ENCODE measurements at regions not wholly inside any gene's neighbourhood (a gene's known extent, or its start where the extent isn't known, plus 50 kb on each side); places are given as distances from the start of the nearest gene placed in this dataset.

DNA sequence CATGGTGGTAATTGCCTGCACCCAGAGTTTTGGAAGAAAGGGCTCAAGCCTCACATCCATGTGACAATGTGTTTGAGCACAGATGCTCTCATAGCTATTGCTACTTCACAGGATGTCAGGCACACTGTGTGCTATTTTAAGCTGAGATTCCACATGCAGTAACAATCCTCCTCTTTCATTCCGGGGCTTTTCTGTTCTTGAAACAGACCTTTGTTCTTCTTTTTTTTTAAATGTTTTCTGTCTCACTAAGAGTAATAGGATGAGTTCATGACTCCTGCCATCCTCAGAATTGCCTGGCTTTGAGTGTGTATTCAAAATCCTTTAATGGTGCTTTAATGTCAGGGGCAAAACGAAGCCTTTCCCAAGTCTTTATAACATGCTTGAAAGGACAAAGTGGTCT lies 198.9 kb downstream of the ABCC12 start:
- ATAC-seq (no peak), DNase-seq (no peak)
- no peaks in the 10 kb centered on the region for H3K27me3 ChIP-seq (ENCODE audit: low read depth)
- TF ChIP-seq CTCF (IDR thresholded peaks at IDR 0.05) = no peak
- no peaks in the 10 kb centered on the region for H3K9me3 ChIP-seq
- H3K4me1 ChIP-seq = no peaks in the 10 kb centered on the region
- no peaks in the 10 kb centered on the region for H3K36me3 ChIP-seq
- intact Hi-C loops (cut with DNase I) = no loop called here
- no peak overlapping the region for H3K4me3 ChIP-seq
- H3K27ac ChIP-seq = no peak overlapping the region

DNA sequence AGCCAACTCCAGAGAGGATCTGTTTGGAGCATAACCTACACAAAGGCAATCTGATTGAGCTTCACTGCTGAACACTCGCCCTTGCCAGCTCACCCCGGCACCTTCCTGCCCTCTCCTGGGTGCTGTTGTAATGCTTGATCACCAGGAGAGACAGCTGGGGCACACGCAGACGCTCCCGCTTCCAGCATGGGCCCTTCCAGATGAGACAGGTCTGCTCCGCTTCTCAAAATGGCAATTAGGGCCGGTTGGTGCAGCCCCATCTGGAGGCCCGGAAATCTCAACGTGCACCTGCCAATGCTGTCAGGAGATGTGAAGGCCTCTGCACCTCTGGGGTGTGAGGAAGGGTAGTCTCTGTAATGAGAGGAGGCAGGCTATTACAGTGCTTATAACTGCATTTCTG lies 206.1 kb downstream of the ABCC12 start:
- no peak for TF ChIP-seq CTCF (IDR thresholded peaks at IDR 0.05)
- no peaks in the 10 kb centered on the region for H3K9me3 ChIP-seq
- H3K27me3 ChIP-seq (ENCODE audit: low read depth) = no peaks in the 10 kb centered on the region
- intact Hi-C loops (cut with DNase I) = no loop called here
- no peak overlapping the region for H3K4me3 ChIP-seq
- no peak overlapping the region for H3K27ac ChIP-seq
- no peaks in the 10 kb centered on the region for H3K4me1 ChIP-seq
- DNase-seq (no peak), ATAC-seq (no peak)
- no peaks in the 10 kb centered on the region for H3K36me3 ChIP-seq

DNA sequence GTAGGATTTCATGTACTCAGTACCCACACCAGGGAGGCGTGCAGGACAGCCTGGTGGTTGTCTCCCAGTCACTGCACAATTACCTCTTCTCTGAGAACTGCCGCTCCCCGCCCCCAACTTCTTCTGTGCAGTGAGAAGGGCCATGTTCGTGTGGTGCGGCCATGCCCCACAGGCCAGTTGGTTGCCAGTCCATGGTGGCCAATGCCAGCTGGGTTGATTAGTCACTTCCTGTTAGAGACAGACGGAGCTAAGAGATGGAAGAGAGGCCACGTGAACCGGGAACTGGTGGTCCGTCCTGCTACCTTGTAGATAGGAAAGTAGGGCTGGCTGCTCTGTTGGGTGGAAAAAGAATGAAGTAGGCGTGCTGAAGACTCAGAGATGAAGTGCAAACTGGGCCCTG lies 206.5 kb downstream of the ABCC12 start:
- Histone ChIP-seq H3K9me3 (no peaks in the 10 kb centered on the region), H3K4me1 (no peaks in the 10 kb centered on the region), H3K36me3 (no peaks in the 10 kb centered on the region), H3K27me3 (ENCODE audit: low read depth) (no peaks in the 10 kb centered on the region), H3K27ac (no peak overlapping the region), H3K4me3 (no peak overlapping the region)
- intact Hi-C loops (cut with DNase I) = no loop called here
- DNase-seq = no peak
- no peak for ATAC-seq
- no peak for TF ChIP-seq CTCF (IDR thresholded peaks at IDR 0.05)

GRCh38 chr16:47947723-47948122 lies 208.1 kb downstream of the ABCC12 start:
- no peak overlapping the region for H3K4me3 ChIP-seq
- no peaks in the 10 kb centered on the region for H3K36me3 ChIP-seq
- H3K27me3 ChIP-seq (ENCODE audit: low read depth) = no peaks in the 10 kb centered on the region
- no peak for DNase-seq
- intact Hi-C loops (cut with DNase I) = no loop called here
- no peak for ATAC-seq
- no peak for TF ChIP-seq CTCF (IDR thresholded peaks at IDR 0.05)
- H3K4me1 ChIP-seq = no peaks in the 10 kb centered on the region
- no peak overlapping the region for H3K27ac ChIP-seq
- H3K9me3 ChIP-seq = no peaks in the 10 kb centered on the region

GRCh38 chr16:47946092-47946491 lies 209.7 kb downstream of the ABCC12 start:
- H3K36me3 ChIP-seq = no peaks in the 10 kb centered on the region
- no peaks in the 10 kb centered on the region for H3K9me3 ChIP-seq
- TF ChIP-seq CTCF (IDR thresholded peaks at IDR 0.05) = no peak
- no peaks in the 10 kb centered on the region for H3K27me3 ChIP-seq (ENCODE audit: low read depth)
- intact Hi-C loops (cut with DNase I) = no loop called here
- H3K4me1 ChIP-seq = no peaks in the 10 kb centered on the region
- no peak overlapping the region for H3K4me3 ChIP-seq
- no peak overlapping the region for H3K27ac ChIP-seq
- ATAC-seq (no peak), DNase-seq (no peak)

- TF ChIP-seq CTCF (IDR thresholded peaks at IDR 0.05) = no peak
- Histone ChIP-seq H3K36me3 (no peaks in the 10 kb centered on the region), H3K27ac (no peak overlapping the region), H3K9me3 (no peaks in the 10 kb centered on the region), H3K27me3 (ENCODE audit: low read depth) (no peaks in the 10 kb centered on the region), H3K4me3 (no peak overlapping the region), H3K4me1 (no peaks in the 10 kb centered on the region)
- DNase-seq = no peak
- intact Hi-C loops (cut with DNase I) = no loop called here
- no peak for ATAC-seq
Measured at GRCh38 chr16:47944589-47944988, 211.2 kb downstream of the ABCC12 start.
